ENCODE measurements at regions not wholly inside any gene's neighbourhood (a gene's known extent, or its start where the extent isn't known, plus 50 kb on each side); places are given as distances from the start of the nearest gene placed in this dataset.

DNA sequence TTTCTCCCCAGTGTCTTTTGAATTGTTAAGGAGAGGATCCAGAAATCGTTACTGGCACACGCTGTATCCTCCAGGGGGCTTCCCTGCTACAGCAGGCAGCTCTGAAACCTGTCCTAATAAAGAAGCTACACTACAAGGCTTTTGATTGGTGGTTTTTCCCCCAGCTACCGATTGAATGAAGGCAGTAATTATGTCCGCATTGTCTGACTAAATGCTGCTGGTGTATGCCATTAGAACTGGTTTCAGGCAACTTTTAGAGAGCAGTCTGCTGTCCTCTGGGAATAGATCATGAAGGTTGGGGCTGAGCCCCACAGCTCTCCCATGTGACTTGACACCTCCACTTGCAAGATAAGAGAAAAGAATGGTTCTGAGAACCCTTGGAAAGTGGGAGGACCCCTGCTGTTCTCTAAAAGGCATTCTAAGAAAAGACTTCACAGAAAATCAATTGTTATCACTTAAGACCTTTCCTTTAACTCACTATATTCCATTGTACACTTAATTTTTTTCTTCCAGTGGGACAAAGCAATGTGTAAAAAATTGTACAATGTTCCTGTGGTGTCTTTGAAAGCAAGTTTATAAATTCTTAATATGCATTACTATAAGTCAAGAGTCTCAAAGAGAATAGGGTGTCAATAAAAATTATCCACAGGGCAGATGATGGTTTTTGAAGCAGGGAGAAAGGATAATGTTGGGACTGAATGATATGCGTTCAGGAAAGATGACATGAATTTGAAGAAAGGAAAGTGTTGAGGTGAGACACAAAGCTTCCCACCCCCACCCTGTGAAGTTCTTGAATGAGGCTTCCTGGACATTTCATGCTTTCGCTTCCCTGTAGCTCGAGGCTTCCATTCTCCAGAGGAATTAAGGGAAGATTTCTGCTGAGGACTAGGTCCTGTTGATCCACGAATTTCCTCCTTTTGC lies 53.0 kb upstream of the DAZL start:
- no peak for TF ChIP-seq Cebpa-rat (IDR thresholded peaks at IDR 0.05)
- no peaks in the 10 kb centered on the region for H4K20me1 ChIP-seq
- H3K4me3 ChIP-seq, result no peak overlapping the region
- no peaks in the 10 kb centered on the region for H3K27me3 ChIP-seq
- H3K9ac ChIP-seq, result no peak overlapping the region
- H3K4me1 ChIP-seq, result no peaks in the 10 kb centered on the region
- H3K36me3 ChIP-seq, result no peaks in the 10 kb centered on the region
- no peak overlapping the region for H3K4me2 ChIP-seq
- H3K9me3 ChIP-seq, result 0 out of 2 replicates have a peak, but pooled peaks cover 9% of the 10 kb centered on the region
- no peak overlapping the region for H3K27ac ChIP-seq

DNA sequence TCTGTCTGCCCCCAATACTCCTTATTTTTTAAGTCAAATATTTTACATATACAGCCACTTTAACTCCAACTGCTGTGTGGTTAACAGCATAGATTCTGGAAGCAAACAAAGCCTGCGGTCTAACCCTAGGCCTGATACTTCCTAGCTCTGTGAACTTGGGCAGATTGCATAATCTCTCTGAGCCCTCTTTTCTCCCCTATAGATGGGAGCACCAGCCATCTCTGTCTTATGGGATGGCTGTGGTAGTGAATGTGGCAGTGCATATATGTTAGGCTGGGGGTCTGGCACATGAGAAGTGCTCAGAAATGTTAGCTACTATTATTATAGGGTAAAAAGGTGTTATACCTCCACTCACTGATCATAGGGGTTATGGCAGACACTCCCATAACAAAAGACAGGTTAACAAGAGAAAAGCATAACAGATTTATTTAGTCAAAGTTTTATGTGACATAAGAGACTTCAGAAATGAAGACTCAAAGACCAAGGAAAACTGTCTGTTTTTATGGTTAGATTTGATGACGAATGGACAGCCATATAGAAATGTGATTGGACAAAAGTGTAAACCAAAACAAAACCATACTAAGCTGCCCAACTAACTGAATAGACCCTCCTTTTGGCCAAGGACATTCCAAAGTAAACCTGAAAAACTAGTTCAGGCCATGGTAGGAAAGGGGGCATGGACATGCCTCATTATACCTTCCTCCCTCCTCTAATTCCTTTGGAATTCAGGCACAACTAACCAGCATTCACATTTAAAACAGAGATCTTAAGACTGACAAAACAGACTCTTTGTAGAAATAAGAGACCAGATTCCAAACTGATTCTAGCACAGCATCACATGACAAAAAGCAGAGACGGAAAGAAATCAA lies 53.9 kb upstream of the DAZL start:
- H3K36me3 ChIP-seq, result no peaks in the 10 kb centered on the region
- 0 out of 2 replicates have a peak, but pooled peaks cover 9% of the 10 kb centered on the region for H3K9me3 ChIP-seq
- no peak for TF ChIP-seq Cebpa-rat (IDR thresholded peaks at IDR 0.05)
- no peak overlapping the region for H3K27ac ChIP-seq
- no peaks in the 10 kb centered on the region for H4K20me1 ChIP-seq
- no peak overlapping the region for H3K4me3 ChIP-seq
- H3K4me1 ChIP-seq, result no peaks in the 10 kb centered on the region
- no peak overlapping the region for H3K4me2 ChIP-seq
- H3K27me3 ChIP-seq, result no peaks in the 10 kb centered on the region
- no peak overlapping the region for H3K9ac ChIP-seq

DNA sequence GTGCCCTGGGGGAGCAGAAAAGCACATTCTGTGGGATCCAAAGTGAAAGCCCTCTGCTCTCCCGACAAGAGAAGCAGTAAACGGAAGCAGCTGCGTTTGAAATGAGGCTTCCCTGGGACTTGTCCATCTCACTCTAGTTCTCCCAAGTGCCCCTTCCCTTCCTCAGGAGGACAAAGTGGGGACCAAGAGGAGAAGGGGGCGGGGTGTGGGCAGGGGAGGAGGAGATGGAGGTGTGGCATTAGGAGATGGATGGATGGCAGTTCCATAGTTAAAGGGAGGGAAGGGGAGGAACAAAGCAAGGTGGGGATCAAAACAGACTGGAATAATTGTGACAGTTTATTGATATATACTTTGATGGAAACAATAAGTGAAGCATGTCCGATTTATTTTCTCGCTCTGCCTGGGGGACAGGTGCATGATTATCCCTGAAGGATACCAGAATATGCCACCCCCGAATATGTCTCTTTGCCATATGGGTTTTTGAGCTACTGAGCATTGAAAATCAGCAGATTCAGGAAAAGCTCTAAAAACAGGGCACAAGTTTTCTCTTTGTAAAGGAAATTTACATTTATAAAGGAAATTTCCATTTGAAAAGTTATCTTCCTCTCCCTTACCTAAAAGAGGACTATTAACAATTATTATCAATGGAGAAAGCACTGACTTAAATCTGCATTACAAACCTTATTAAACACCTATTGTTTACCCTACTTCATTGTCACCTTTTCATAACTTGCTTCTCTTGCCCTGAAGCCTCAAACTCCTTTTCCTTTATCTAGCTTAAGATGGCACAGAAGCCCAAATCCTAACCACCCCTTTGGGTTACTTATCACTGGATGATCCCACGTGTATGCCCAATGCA lies 58.9 kb upstream of the DAZL start:
- no peak overlapping the region for H3K9ac ChIP-seq
- peaks cover 8% of the 10 kb centered on the region for H3K4me1 ChIP-seq
- no peak overlapping the region for H3K4me2 ChIP-seq
- no peak for TF ChIP-seq Cebpa-rat (IDR thresholded peaks at IDR 0.05)
- H3K36me3 ChIP-seq, result no peaks in the 10 kb centered on the region
- no peak overlapping the region for H3K27ac ChIP-seq
- H4K20me1 ChIP-seq, result no peaks in the 10 kb centered on the region
- H3K27me3 ChIP-seq, result no peaks in the 10 kb centered on the region
- no peak overlapping the region for H3K4me3 ChIP-seq
- H3K9me3 ChIP-seq, result 0 out of 2 replicates have a peak, but pooled peaks cover 9% of the 10 kb centered on the region

DNA sequence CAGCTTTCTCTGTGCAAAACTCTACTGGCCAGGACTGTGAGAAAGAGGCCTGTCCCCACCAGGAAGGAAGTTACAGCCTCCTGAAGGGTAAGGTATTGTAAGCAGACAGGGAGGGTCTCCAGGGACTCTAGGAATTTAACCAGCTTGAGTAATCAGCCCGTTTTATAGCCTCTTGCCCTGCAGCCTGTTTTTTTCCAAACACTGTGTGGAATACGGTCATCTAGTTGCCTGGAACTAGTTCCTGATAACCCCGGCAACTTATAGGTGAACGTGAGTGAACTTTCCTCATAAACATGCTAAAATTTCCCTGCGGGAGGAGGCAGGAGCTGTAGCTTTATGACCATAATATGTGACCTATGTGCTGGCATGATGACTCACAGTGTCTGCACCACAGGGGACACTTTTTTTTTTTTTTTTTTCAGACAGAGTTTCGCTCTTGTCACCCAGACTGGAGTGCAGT lies 60.1 kb upstream of the DAZL start:
- Histone ChIP-seq H3K4me1 (peaks cover 8% of the 10 kb centered on the region), H3K27me3 (no peaks in the 10 kb centered on the region), H3K36me3 (no peaks in the 10 kb centered on the region), H3K4me3 (no peak overlapping the region), H3K4me2 (no peak overlapping the region), H3K9ac (no peak overlapping the region), H3K9me3 (0 out of 2 replicates have a peak, but pooled peaks cover 9% of the 10 kb centered on the region), H3K27ac (no peak overlapping the region), H4K20me1 (no peaks in the 10 kb centered on the region)
- no peak for TF ChIP-seq Cebpa-rat (IDR thresholded peaks at IDR 0.05)

DNA sequence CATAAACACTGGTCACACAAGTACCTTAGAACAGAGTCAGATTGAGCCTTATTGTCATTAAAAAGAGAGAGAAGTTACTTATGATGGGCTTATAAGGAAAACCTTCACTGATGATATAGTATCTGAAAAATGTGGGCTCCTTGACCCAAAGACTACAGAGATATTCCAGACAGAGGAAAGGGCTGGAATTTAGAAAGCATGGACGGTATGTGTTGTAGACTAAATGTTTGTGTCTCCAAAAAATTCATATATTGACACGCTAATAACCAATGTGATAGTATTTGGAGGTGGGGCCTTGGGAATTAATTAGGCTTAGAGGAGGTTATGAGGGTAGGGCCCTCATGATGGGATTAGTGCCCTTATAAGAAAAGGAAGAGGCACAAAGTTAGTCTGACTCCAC lies 61.0 kb upstream of the DAZL start:
- TF ChIP-seq Cebpa-rat (IDR thresholded peaks at IDR 0.05), result no peak
- Histone ChIP-seq H3K27ac (no peak overlapping the region), H3K4me3 (no peak overlapping the region), H3K9ac (no peak overlapping the region), H3K4me2 (no peak overlapping the region), H3K4me1 (peaks cover 8% of the 10 kb centered on the region), H3K36me3 (no peaks in the 10 kb centered on the region), H4K20me1 (no peaks in the 10 kb centered on the region), H3K9me3 (0 out of 2 replicates have a peak, but pooled peaks cover 9% of the 10 kb centered on the region), H3K27me3 (no peaks in the 10 kb centered on the region)

DNA sequence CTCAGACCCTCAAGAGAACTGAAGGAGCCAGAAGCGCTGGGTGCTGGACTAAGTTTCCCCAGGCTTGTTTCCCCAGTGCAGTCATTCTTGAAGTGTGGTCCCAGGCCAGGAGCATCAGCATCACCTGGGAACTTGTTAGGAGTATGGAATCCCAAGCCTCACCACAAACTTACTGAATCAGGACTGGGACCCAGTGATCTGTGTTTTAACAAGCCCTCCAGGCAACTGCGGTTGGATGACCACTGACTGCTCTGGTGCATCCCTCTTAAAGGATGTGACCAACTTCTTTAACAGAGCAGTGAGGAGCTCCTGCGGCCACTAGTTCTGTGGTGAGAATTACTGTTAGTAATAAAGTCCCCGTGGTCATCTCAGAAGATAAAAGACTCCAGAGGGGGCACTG lies 62.4 kb upstream of the DAZL start:
- no peak overlapping the region for H3K27ac ChIP-seq
- H4K20me1 ChIP-seq, result no peaks in the 10 kb centered on the region
- peaks cover 8% of the 10 kb centered on the region for H3K4me1 ChIP-seq
- no peaks in the 10 kb centered on the region for H3K36me3 ChIP-seq
- no peak overlapping the region for H3K4me3 ChIP-seq
- H3K9me3 ChIP-seq, result no peaks in the 10 kb centered on the region
- no peak for TF ChIP-seq Cebpa-rat (IDR thresholded peaks at IDR 0.05)
- no peak overlapping the region for H3K9ac ChIP-seq
- H3K4me2 ChIP-seq, result no peak overlapping the region
- no peaks in the 10 kb centered on the region for H3K27me3 ChIP-seq

DNA sequence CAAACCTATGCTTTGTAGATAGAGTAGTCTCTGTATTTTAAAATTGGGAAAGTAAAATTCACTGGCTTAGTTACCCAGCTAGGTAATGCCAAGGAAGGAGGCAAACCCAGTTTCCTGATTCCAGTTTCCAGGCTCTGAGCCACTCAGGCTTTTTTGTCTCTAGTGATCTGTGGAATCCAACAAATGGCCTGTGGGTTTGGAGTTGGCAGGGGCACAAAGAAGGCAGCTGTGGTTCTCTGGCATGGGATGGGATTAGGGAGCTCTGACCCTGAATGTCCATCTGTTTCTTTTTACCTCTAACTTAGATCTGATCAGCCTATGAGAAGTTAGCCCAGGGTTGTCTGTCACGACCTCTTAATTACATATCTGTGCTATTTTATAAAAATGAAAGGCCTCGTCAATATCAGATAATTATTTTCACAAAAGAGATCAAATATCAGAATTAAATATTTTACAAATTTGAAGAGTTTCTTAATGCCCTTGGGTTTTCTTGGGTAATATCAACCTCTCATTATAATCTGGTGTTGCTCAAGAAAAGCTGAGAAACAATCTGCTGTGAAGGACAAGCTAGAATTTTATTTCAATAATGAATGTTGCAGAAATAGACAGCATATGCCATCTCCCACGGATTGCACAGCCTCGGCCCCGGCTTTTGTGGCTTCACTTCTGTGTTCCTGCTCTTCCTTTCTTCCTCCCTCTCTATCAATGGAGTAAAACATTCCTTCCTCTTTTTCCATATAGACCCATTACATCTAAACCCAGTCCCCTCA lies 63.7 kb upstream of the DAZL start:
- no peaks in the 10 kb centered on the region for H3K9me3 ChIP-seq

DNA sequence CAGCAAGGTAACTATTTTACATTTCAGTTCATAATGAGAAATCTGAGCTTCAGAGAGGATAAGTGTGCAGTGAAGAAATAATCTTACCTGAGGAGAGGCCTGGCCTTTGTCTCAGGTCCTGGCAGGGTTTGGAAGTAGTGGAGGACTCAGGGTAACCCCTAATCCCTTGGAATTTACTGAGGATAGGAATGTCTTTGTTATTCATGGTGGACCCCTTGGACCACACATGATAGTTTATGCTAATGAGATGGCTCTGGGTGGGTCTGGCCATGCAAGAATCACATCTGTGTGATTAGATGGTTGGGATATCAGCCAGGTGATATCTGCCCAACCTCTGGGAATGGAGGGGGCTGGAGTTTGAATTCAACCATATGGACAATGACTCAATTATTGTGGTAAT lies 65.0 kb upstream of the DAZL start:
- no peaks in the 10 kb centered on the region for H4K20me1 ChIP-seq
- TF ChIP-seq Cebpa-rat (IDR thresholded peaks at IDR 0.05), result no peak
- no peaks in the 10 kb centered on the region for H3K27me3 ChIP-seq
- H3K9me3 ChIP-seq, result peaks cover 7% of the 10 kb centered on the region
- H3K36me3 ChIP-seq, result no peaks in the 10 kb centered on the region
- H3K4me3 ChIP-seq, result no peak overlapping the region
- peaks cover 3% of the 10 kb centered on the region for H3K4me1 ChIP-seq
- no peak overlapping the region for H3K9ac ChIP-seq
- H3K27ac ChIP-seq, result no peak overlapping the region
- H3K4me2 ChIP-seq, result no peak overlapping the region

More for the DNA sequence above, 63.7 kb upstream of the DAZL start:
- H3K4me2 ChIP-seq, result no peak overlapping the region
- no peak overlapping the region for H3K9ac ChIP-seq
- H3K27ac ChIP-seq, result no peak overlapping the region
- H3K4me1 ChIP-seq, result peaks cover 8% of the 10 kb centered on the region
- TF ChIP-seq Cebpa-rat (IDR thresholded peaks at IDR 0.05), result no peak
- H3K4me3 ChIP-seq, result no peak overlapping the region
- no peaks in the 10 kb centered on the region for H3K36me3 ChIP-seq
- H4K20me1 ChIP-seq, result no peaks in the 10 kb centered on the region
- H3K27me3 ChIP-seq, result no peaks in the 10 kb centered on the region

Measured in BLaER1 (cell line).